GM23338 (cell line): ENCODE measurements at regions not wholly inside any gene's neighbourhood (a gene's known extent, or its start where the extent isn't known, plus 50 kb on each side); places are given as distances from the start of the nearest gene placed in this dataset.

Source experiments
- ATAC-seq: fragments of 200-7000 bp; cut with Tn5 transposase; 3 replicates; pipeline ENCODE4 v1.9.1; 2020
- DNase-seq: peaks from one replicate; pipeline ENCODE4 v3.0.0-alpha.2; 2015; ENCODE audit warnings: low spot score
- H2AFZ ChIP-seq: fragments of 200-600 bp; sonication (generic); 2 replicates; pipeline ENCODE4 v1.8.0; 2016; ENCODE audit warnings: antibody characterized with exemption, mild to moderate bottlenecking, moderate library complexity
- H3F3A ChIP-seq: fragments of 200-600 bp; sonication (generic); replicated peaks from 2 replicates; pipeline ENCODE4 v1.8.0; 2017; ENCODE audit warnings: antibody characterized with exemption, mixed run types, low read depth
- H3K27ac ChIP-seq: fragments of 200-600 bp; sonication (generic); 2 replicates; pipeline ENCODE4 v1.6.1; 2016; ENCODE audit warnings: low read depth
- H3K27me3 ChIP-seq: fragments of 200-600 bp; sonication (generic); 2 replicates; pipeline ENCODE4 v1.8.0; 2016; ENCODE audit warnings: mild to moderate bottlenecking, mixed run types, moderate library complexity; ENCODE audit not compliant: insufficient read depth
- H3K36me3 ChIP-seq: fragments of 200-600 bp; sonication (generic); 2 replicates; pipeline ENCODE4 v1.8.0; 2016; ENCODE audit warnings: mild to moderate bottlenecking; ENCODE audit not compliant: insufficient read depth
- H3K4me1 ChIP-seq: fragments of 200-600 bp; sonication (generic); 2 replicates; pipeline ENCODE4 v1.8.0; 2016; ENCODE audit warnings: mild to moderate bottlenecking, moderate library complexity; ENCODE audit not compliant: insufficient read depth
- H3K4me2 ChIP-seq: fragments of 200-600 bp; sonication (generic); 2 replicates; pipeline ENCODE4 v1.7.1; 2017; ENCODE audit warnings: mixed run types
- H3K4me3 ChIP-seq: fragments of 200-600 bp; sonication (generic); 2 replicates; pipeline ENCODE4 v1.6.1; 2016; ENCODE audit warnings: mixed run types
- H3K79me2 ChIP-seq: fragments of 200-600 bp; sonication (generic); replicated peaks from 2 replicates; pipeline ENCODE4 v1.8.0; 2017; ENCODE audit warnings: mild to moderate bottlenecking; ENCODE audit not compliant: insufficient read depth
- H3K9me2 ChIP-seq: fragments of 200-600 bp; sonication (generic); 2 replicates; pipeline ENCODE4 v1.8.0; 2017; ENCODE audit not compliant: insufficient read depth
- H4K20me1 ChIP-seq: fragments of 200-600 bp; sonication (generic); replicated peaks from 2 replicates; pipeline ENCODE4 v1.8.0; 2017; ENCODE audit warnings: mild to moderate bottlenecking; ENCODE audit not compliant: insufficient read depth
- H3K27ac Mint-ChIP-seq: 2 replicates; pipeline ENCODE4 v1.8.0; 2020; ENCODE audit warnings: inconsistent platforms, mild to moderate bottlenecking, moderate library complexity, mixed read lengths
- H3K27me3 Mint-ChIP-seq: 3 replicates; pipeline ENCODE4 v1.8.0; 2022; ENCODE audit warnings: low read depth, mild to moderate bottlenecking, moderate library complexity, mixed read lengths, inconsistent platforms; ENCODE audit not compliant: insufficient read depth, poor library complexity
- H3K36me3 Mint-ChIP-seq: 3 replicates; pipeline ENCODE4 v1.8.0; 2021; ENCODE audit warnings: low read depth, mild to moderate bottlenecking, inconsistent platforms, moderate library complexity, mixed read lengths
- H3K4me1 Mint-ChIP-seq: 3 replicates; pipeline ENCODE4 v1.8.0; 2020; ENCODE audit warnings: mild to moderate bottlenecking, inconsistent platforms, mixed read lengths
- H3K4me3 Mint-ChIP-seq: 3 replicates; pipeline ENCODE4 v1.8.0; 2021; ENCODE audit warnings: moderate library complexity, mild to moderate bottlenecking, inconsistent platforms, mixed read lengths
- H3K9me3 Mint-ChIP-seq: 3 replicates; pipeline ENCODE4 v1.8.0; 2020; ENCODE audit warnings: moderate library complexity, mild to moderate bottlenecking, inconsistent platforms, mixed read lengths
- EZH2 ChIP-seq: fragments of 200-600 bp; sonication (generic); IDR thresholded peaks from one replicate; pipeline ENCODE4 v1.8.0; 2017; ENCODE audit warnings: antibody characterized with exemption, mild to moderate bottlenecking, low read depth; ENCODE audit not compliant: unreplicated experiment
- JUNB ChIP-seq: IDR thresholded peaks from one replicate; pipeline ENCODE4 v1.6.1; 2016; ENCODE audit warnings: antibody characterized with exemption; ENCODE audit not compliant: unreplicated experiment
- NANOG ChIP-seq: IDR thresholded peaks from 2 replicates; pipeline ENCODE4 v1.6.1; 2016; ENCODE audit warnings: antibody characterized with exemption, borderline replicate concordance
- POLR2AphosphoS5 ChIP-seq: IDR thresholded peaks from 2 replicates; pipeline ENCODE4 v1.6.1; 2016; ENCODE audit warnings: antibody characterized with exemption, low read depth
- ZNF331 ChIP-seq: fragments of 250-450 bp; sonication (Bioruptor Pico); IDR thresholded peaks from 2 replicates; pipeline ENCODE4 v1.5.0; 2020; ENCODE audit warnings: low read depth, mild to moderate bottlenecking, moderate library complexity
- TF ChIP-seq, protein P1 (sequence below): IDR thresholded peaks from 2 replicates; pipeline ENCODE4 v1.6.1; 2016; ENCODE audit warnings: antibody characterized with exemption
- TF ChIP-seq, protein P2 (sequence below): IDR thresholded peaks from one replicate; pipeline ENCODE4 v1.6.1; 2018; ENCODE audit warnings: antibody characterized with exemption; ENCODE audit not compliant: unreplicated experiment
- TF ChIP-seq, protein P3 (sequence below), 2 experiments: fragments of 200-600 bp in 1 of 2; sonication (generic) in 1 of 2; conservative IDR thresholded peaks; 2 replicates each; pipeline versions ENCODE4 v1.5.1 to v1.6.1; 2016 to 2017; ENCODE audit warnings: antibody characterized with exemption in 2 of 2, low read depth in 2 of 2, mild to moderate bottlenecking in 2 of 2, moderate library complexity in 1 of 2
- TF ChIP-seq, protein P4 (sequence below): fragments of 250-450 bp; sonication (Bioruptor Pico); IDR thresholded peaks from 2 replicates; pipeline ENCODE4 v1.5.0; 2020; ENCODE audit warnings: mild to moderate bottlenecking, moderate library complexity

DNA sequence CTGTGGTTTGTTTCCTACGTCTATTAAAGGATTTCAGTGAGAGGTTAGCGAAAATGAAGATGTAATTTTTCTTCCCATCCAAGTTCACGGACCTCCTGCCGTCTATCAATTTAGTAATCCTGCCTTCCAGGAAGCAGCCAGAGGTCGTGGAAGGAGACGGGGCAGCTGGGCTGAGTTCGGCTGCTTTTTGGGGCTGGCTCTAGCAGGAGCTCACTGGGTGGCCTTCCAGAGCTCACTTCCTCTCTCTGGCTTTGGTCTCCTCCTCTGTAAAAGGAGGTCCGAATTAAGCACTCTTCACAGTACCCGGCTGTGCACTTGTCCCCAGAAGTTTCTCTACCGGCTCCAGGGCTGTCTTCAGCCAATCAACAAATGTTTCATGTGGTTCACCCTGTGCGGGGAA is 295.4 kb downstream of the BCOR start (continued):
- TF ChIP-seq, protein P1, sequence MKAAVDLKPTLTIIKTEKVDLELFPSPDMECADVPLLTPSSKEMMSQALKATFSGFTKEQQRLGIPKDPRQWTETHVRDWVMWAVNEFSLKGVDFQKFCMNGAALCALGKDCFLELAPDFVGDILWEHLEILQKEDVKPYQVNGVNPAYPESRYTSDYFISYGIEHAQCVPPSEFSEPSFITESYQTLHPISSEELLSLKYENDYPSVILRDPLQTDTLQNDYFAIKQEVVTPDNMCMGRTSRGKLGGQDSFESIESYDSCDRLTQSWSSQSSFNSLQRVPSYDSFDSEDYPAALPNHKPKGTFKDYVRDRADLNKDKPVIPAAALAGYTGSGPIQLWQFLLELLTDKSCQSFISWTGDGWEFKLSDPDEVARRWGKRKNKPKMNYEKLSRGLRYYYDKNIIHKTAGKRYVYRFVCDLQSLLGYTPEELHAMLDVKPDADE = no peak
- no peak for TF ChIP-seq JUNB
- no peak for TF ChIP-seq ZNF331 (CRISPR knock-in tag)
- TF ChIP-seq, protein P2, sequence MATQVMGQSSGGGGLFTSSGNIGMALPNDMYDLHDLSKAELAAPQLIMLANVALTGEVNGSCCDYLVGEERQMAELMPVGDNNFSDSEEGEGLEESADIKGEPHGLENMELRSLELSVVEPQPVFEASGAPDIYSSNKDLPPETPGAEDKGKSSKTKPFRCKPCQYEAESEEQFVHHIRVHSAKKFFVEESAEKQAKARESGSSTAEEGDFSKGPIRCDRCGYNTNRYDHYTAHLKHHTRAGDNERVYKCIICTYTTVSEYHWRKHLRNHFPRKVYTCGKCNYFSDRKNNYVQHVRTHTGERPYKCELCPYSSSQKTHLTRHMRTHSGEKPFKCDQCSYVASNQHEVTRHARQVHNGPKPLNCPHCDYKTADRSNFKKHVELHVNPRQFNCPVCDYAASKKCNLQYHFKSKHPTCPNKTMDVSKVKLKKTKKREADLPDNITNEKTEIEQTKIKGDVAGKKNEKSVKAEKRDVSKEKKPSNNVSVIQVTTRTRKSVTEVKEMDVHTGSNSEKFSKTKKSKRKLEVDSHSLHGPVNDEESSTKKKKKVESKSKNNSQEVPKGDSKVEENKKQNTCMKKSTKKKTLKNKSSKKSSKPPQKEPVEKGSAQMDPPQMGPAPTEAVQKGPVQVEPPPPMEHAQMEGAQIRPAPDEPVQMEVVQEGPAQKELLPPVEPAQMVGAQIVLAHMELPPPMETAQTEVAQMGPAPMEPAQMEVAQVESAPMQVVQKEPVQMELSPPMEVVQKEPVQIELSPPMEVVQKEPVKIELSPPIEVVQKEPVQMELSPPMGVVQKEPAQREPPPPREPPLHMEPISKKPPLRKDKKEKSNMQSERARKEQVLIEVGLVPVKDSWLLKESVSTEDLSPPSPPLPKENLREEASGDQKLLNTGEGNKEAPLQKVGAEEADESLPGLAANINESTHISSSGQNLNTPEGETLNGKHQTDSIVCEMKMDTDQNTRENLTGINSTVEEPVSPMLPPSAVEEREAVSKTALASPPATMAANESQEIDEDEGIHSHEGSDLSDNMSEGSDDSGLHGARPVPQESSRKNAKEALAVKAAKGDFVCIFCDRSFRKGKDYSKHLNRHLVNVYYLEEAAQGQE = no peak
- TF ChIP-seq, protein P3, sequence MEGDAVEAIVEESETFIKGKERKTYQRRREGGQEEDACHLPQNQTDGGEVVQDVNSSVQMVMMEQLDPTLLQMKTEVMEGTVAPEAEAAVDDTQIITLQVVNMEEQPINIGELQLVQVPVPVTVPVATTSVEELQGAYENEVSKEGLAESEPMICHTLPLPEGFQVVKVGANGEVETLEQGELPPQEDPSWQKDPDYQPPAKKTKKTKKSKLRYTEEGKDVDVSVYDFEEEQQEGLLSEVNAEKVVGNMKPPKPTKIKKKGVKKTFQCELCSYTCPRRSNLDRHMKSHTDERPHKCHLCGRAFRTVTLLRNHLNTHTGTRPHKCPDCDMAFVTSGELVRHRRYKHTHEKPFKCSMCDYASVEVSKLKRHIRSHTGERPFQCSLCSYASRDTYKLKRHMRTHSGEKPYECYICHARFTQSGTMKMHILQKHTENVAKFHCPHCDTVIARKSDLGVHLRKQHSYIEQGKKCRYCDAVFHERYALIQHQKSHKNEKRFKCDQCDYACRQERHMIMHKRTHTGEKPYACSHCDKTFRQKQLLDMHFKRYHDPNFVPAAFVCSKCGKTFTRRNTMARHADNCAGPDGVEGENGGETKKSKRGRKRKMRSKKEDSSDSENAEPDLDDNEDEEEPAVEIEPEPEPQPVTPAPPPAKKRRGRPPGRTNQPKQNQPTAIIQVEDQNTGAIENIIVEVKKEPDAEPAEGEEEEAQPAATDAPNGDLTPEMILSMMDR (conservative IDR thresholded peaks at IDR 0.05; ENCODE audit: low read depth in 2 of 2) = no peak
- TF ChIP-seq EZH2 = no peak

DNA sequence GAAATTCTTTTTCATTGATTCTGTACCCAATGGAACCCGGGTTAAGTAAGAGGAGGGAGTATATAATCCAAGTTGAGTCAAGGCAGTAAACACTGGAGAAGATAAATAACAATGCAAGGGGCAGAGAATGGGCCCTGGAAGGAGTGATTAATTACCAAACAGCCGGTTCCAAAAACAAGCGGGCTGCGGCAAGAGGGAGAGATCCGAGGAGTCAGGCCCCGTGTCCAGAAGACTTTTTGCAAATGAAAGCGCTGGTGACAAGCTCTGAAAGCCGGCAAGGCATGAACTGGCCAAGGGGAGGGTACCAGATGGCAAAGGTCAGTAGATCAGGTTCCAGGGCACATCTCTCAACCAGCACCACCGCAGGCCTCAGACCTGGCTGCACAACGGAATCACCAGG is 294.9 kb downstream of the BCOR start:
- Histone ChIP-seq H3K4me2 (no peak overlapping the region), H3K36me3 (no peaks in the 10 kb centered on the region), H2AFZ (no peak overlapping the region), H3K79me2 (no peaks in the 10 kb centered on the region), H3F3A (no peaks in the 10 kb centered on the region), H4K20me1 (no peaks in the 10 kb centered on the region), H3K4me3 (no peak overlapping the region), H3K27ac (no peak overlapping the region), H3K9me2 (no peaks in the 10 kb centered on the region), H3K27me3 (no peaks in the 10 kb centered on the region), H3K4me1 (no peaks in the 10 kb centered on the region)
- Mint-ChIP-seq H3K36me3 (no peaks in the 10 kb centered on the region), H3K4me3 (no peak overlapping the region; the same call in 2 of the 3 replicates), H3K4me1 (peaks cover 10% of the 10 kb centered on the region), H3K9me3 (no peaks in the 10 kb centered on the region), H3K27me3 (peaks cover 5% of the 10 kb centered on the region), H3K27ac (no peak overlapping the region)
- ATAC-seq = no peak
- no peak for DNase-seq
- TF ChIP-seq POLR2AphosphoS5 (no peak), NANOG (no peak)
- TF ChIP-seq, protein P4, sequence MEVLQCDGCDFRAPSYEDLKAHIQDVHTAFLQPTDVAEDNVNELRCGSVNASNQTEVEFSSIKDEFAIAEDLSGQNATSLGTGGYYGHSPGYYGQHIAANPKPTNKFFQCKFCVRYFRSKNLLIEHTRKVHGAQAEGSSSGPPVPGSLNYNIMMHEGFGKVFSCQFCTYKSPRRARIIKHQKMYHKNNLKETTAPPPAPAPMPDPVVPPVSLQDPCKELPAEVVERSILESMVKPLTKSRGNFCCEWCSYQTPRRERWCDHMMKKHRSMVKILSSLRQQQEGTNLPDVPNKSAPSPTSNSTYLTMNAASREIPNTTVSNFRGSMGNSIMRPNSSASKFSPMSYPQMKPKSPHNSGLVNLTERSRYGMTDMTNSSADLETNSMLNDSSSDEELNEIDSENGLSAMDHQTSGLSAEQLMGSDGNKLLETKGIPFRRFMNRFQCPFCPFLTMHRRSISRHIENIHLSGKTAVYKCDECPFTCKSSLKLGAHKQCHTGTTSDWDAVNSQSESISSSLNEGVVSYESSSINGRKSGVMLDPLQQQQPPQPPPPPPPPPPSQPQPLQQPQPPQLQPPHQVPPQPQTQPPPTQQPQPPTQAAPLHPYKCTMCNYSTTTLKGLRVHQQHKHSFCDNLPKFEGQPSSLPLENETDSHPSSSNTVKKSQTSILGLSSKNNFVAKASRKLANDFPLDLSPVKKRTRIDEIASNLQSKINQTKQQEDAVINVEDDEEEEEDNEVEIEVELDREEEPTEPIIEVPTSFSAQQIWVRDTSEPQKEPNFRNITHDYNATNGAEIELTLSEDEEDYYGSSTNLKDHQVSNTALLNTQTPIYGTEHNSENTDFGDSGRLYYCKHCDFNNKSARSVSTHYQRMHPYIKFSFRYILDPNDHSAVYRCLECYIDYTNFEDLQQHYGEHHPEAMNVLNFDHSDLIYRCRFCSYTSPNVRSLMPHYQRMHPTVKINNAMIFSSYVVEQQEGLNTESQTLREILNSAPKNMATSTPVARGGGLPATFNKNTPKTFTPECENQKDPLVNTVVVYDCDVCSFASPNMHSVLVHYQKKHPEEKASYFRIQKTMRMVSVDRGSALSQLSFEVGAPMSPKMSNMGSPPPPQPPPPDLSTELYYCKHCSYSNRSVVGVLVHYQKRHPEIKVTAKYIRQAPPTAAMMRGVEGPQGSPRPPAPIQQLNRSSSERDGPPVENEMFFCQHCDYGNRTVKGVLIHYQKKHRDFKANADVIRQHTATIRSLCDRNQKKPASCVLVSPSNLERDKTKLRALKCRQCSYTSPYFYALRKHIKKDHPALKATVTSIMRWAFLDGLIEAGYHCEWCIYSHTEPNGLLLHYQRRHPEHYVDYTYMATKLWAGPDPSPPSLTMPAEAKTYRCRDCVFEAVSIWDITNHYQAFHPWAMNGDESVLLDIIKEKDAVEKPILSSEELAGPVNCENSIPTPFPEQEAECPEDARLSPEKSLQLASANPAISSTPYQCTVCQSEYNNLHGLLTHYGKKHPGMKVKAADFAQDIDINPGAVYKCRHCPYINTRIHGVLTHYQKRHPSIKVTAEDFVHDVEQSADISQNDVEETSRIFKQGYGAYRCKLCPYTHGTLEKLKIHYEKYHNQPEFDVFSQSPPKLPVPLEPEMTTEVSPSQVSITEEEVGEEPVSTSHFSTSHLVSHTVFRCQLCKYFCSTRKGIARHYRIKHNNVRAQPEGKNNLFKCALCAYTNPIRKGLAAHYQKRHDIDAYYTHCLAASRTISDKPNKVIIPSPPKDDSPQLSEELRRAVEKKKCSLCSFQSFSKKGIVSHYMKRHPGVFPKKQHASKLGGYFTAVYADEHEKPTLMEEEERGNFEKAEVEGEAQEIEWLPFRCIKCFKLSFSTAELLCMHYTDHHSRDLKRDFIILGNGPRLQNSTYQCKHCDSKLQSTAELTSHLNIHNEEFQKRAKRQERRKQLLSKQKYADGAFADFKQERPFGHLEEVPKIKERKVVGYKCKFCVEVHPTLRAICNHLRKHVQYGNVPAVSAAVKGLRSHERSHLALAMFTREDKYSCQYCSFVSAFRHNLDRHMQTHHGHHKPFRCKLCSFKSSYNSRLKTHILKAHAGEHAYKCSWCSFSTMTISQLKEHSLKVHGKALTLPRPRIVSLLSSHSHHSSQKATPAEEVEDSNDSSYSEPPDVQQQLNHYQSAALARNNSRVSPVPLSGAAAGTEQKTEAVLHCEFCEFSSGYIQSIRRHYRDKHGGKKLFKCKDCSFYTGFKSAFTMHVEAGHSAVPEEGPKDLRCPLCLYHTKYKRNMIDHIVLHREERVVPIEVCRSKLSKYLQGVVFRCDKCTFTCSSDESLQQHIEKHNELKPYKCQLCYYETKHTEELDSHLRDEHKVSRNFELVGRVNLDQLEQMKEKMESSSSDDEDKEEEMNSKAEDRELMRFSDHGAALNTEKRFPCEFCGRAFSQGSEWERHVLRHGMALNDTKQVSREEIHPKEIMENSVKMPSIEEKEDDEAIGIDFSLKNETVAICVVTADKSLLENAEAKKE (CRISPR knock-in tag) = no peak
- TF ChIP-seq, protein P2 = no peak
